B cell (primary cell): ENCODE measurements at regions not wholly inside any gene's neighbourhood (a gene's known extent, or its start where the extent isn't known, plus 50 kb on each side); places are given as distances from the start of the nearest gene placed in this dataset.

Experiments used
- EZH2 ChIP-seq: IDR thresholded peaks from 2 replicates; pipeline ENCODE4 v1.6.1; 2012; ENCODE audit warnings: borderline replicate concordance, low read depth, mild to moderate bottlenecking, moderate library complexity, low read length; ENCODE audit not compliant: insufficient read depth, poor library complexity, severe bottlenecking
- TF ChIP-seq, protein P1 (sequence below): fragments of 200-600 bp; IDR thresholded peaks from one replicate; pipeline ENCODE4 v1.8.0; 2022; ENCODE audit warnings: antibody characterized with exemption, mild to moderate bottlenecking

DNA sequence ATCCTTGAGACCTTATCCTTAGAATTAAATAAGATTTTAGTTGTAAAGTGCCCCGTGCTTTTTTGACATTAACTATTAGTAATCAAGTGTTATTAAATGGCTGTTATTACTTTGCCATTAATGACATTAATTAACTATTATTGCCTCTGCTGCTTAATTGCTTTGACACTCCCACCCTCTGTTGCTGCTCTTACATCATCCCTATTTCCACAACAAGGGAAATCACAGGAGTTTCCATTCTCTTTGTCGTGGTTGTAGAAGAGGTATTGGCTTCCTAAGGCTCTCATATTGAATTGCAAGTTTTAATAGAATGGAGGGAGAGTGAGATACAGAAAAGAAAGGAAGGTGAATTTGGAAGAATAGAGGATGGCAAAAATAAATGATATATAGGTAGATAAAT, 545.8 kb downstream of the MMUT start:
- TF ChIP-seq, protein P1, sequence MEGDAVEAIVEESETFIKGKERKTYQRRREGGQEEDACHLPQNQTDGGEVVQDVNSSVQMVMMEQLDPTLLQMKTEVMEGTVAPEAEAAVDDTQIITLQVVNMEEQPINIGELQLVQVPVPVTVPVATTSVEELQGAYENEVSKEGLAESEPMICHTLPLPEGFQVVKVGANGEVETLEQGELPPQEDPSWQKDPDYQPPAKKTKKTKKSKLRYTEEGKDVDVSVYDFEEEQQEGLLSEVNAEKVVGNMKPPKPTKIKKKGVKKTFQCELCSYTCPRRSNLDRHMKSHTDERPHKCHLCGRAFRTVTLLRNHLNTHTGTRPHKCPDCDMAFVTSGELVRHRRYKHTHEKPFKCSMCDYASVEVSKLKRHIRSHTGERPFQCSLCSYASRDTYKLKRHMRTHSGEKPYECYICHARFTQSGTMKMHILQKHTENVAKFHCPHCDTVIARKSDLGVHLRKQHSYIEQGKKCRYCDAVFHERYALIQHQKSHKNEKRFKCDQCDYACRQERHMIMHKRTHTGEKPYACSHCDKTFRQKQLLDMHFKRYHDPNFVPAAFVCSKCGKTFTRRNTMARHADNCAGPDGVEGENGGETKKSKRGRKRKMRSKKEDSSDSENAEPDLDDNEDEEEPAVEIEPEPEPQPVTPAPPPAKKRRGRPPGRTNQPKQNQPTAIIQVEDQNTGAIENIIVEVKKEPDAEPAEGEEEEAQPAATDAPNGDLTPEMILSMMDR = no peak
- TF ChIP-seq EZH2 = no peak
